Neuronal stem cell (in vitro differentiated cells): ENCODE measurements at regions not wholly inside any gene's neighbourhood (a gene's known extent, or its start where the extent isn't known, plus 50 kb on each side); places are given as distances from the start of the nearest gene placed in this dataset.

Experiments
- DNase-seq: peaks from one replicate; pipeline ENCODE4 v3.0.0-alpha.2; 2013; ENCODE audit warnings: low spot score
- H2AFZ ChIP-seq: one replicate; pipeline ENCODE4 v1.6.1; 2013; ENCODE audit warnings: mild to moderate bottlenecking, low read length, inconsistent platforms
- H2AK5ac ChIP-seq: 2 replicates; pipeline ENCODE4 v1.6.1; 2013; ENCODE audit warnings: low read depth, mild to moderate bottlenecking, inconsistent platforms, low read length, moderate library complexity, mixed read lengths
- H2BK120ac ChIP-seq: 2 replicates; pipeline ENCODE4 v1.6.1; 2013; ENCODE audit warnings: low read depth, mild to moderate bottlenecking, inconsistent platforms, low read length, moderate library complexity, mixed read lengths
- H2BK12ac ChIP-seq: one replicate; pipeline ENCODE4 v1.6.1; 2013; ENCODE audit warnings: low read length, inconsistent platforms
- H2BK15ac ChIP-seq: 2 replicates; pipeline ENCODE4 v1.6.1; 2013; ENCODE audit warnings: mild to moderate bottlenecking, low read length, inconsistent platforms, mixed read lengths
- H2BK5ac ChIP-seq: one replicate; pipeline ENCODE4 v1.6.1; 2013; ENCODE audit warnings: inconsistent platforms, mild to moderate bottlenecking, low read length, moderate library complexity
- H3K14ac ChIP-seq: one replicate; pipeline ENCODE4 v1.6.1; 2013; ENCODE audit warnings: low read length, inconsistent platforms
- H3K18ac ChIP-seq: 2 replicates; pipeline ENCODE4 v1.6.1; 2013; ENCODE audit warnings: low read length, inconsistent platforms
- H3K23ac ChIP-seq: 2 replicates; pipeline ENCODE4 v1.6.1; 2013; ENCODE audit warnings: low read depth, mild to moderate bottlenecking, mixed read lengths, low read length, inconsistent platforms; ENCODE audit not compliant: poor library complexity
- H3K27ac ChIP-seq: replicated peaks from 3 replicates; pipeline ENCODE4 v1.5.1; 2013; ENCODE audit warnings: low read length, inconsistent platforms
- H3K27me3 ChIP-seq, 3 experiments: 2 replicates each; pipeline ENCODE4 v1.6.1; 2013; ENCODE audit warnings: low read length in 3 of 3, mild to moderate bottlenecking in 2 of 3, inconsistent platforms in 1 of 3, low read depth in 1 of 3, mixed read lengths in 1 of 3, moderate library complexity in 1 of 3; ENCODE audit not compliant: control insufficient read depth in 3 of 3, insufficient read depth in 3 of 3
- H3K36me3 ChIP-seq, 2 donors: replicated peaks in 1 of 2; 2 replicates each; pipeline ENCODE4 v1.6.1; 2013; ENCODE audit warnings: low read length in 2 of 2; ENCODE audit not compliant: control insufficient read depth in 2 of 2, insufficient read depth in 2 of 2
- H3K4ac ChIP-seq: 2 replicates; pipeline ENCODE4 v1.6.1; 2013; ENCODE audit warnings: inconsistent platforms, mild to moderate bottlenecking, low read length, moderate library complexity
- H3K4me1 ChIP-seq, 2 donors: 1 replicate in 1 of 2; 2 replicates in 1 of 2; pipeline ENCODE4 v1.6.1; 2013; ENCODE audit warnings: low read length in 2 of 2, low read depth in 1 of 2; ENCODE audit not compliant: control insufficient read depth in 2 of 2, insufficient read depth in 1 of 2
- H3K4me2 ChIP-seq: one replicate; pipeline ENCODE4 v1.6.1; 2013; ENCODE audit warnings: mild to moderate bottlenecking, low read length, inconsistent platforms; ENCODE audit not compliant: insufficient read depth, poor library complexity, severe bottlenecking
- H3K4me3 ChIP-seq, 2 donors: 2 replicates each; pipeline ENCODE4 v1.5.1; 2013; ENCODE audit warnings: low read length in 2 of 2, mild to moderate bottlenecking in 2 of 2, inconsistent platforms in 1 of 2, moderate library complexity in 1 of 2
- H3K79me1 ChIP-seq: one replicate; pipeline ENCODE4 v1.6.1; 2013; ENCODE audit warnings: low read depth, mild to moderate bottlenecking, inconsistent platforms, low read length, moderate library complexity
- H3K9ac ChIP-seq: one replicate; pipeline ENCODE4 v1.6.1; 2013; ENCODE audit warnings: mild to moderate bottlenecking, low read depth, low read length, inconsistent platforms; ENCODE audit not compliant: poor library complexity
- H3K9me3 ChIP-seq, 2 donors: replicated peaks in 1 of 2; 2 replicates each; pipeline versions ENCODE3 to v1.6.1; 2013; ENCODE audit warnings: low read length in 2 of 2, mild to moderate bottlenecking in 2 of 2, inconsistent platforms in 1 of 2, low read depth in 1 of 2, mixed read lengths in 1 of 2, moderate library complexity in 1 of 2; ENCODE audit not compliant: control insufficient read depth in 2 of 2, insufficient read depth in 1 of 2
- H4K8ac ChIP-seq: one replicate; pipeline ENCODE4 v1.6.1; 2013; ENCODE audit warnings: low read depth, mild to moderate bottlenecking, inconsistent platforms, low read length, moderate library complexity
- H4K91ac ChIP-seq: one replicate; pipeline ENCODE4 v1.6.1; 2013; ENCODE audit warnings: low read length, low read depth, mild to moderate bottlenecking, inconsistent platforms; ENCODE audit not compliant: poor library complexity
- WGBS, 2 donors: extraction: QIAGEN DNeasy Blood & Tissue Kit; methylation state at CpG; one replicate each; pipeline ENCODE4 v1.1.7; 2013; ENCODE audit warnings: missing lambda C conversion rate in 2 of 2, mixed read lengths in 1 of 2; ENCODE audit not compliant: insufficient read length in 2 of 2, insufficient replicate concordance in 1 of 2; ENCODE audit errors: extremely low coverage in 2 of 2; 5-methylcytosine and 5-hydroxymethylcytosine counted together

DNA sequence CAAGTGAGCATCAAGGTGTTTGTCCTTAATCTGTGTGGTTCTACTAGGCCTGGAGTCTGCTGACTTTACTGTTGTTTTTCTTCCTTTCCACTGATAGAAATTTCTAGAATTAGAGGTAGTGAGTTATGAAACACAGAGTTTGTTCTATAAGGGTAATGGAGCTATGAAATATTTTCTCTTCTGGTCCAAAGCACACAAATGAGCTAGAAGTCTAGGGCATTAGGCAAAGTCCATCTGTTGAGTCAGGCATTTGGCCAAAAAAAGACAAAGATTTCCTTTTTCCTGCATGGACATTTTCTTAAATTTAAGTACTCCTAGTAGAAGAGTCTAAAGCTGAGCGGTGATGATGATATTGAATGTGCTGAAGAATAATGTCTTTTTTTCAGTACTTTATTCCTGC is 174.3 kb upstream of the STXBP5 start:
- Histone ChIP-seq H3K4ac (no peak overlapping the region), H3K9ac (no peak overlapping the region), H4K91ac (no peak overlapping the region), H2BK5ac (no peak overlapping the region), H2AFZ (no peak overlapping the region), H3K4me3 (no peak overlapping the region), H2BK120ac (no peak overlapping the region), H3K9me3 (no peaks in the 10 kb centered on the region), H3K27me3 (no peaks in the 10 kb centered on the region), H3K4me2 (no peak overlapping the region), H3K14ac (no peak overlapping the region), H3K4me1 (no peaks in the 10 kb centered on the region), H3K18ac (no peak overlapping the region), H4K8ac (no peak overlapping the region), H2BK15ac (no peak overlapping the region), H3K79me1 (no peaks in the 10 kb centered on the region), H3K23ac (no peak overlapping the region), H2AK5ac (no peak overlapping the region), H3K36me3 (no peaks in the 10 kb centered on the region), H3K27ac (no peak overlapping the region), H2BK12ac (no peak overlapping the region)
- no peak for DNase-seq
- WGBS, 2 donors: no CpG with 5 or more reads among the region's 1 CpG

DNA sequence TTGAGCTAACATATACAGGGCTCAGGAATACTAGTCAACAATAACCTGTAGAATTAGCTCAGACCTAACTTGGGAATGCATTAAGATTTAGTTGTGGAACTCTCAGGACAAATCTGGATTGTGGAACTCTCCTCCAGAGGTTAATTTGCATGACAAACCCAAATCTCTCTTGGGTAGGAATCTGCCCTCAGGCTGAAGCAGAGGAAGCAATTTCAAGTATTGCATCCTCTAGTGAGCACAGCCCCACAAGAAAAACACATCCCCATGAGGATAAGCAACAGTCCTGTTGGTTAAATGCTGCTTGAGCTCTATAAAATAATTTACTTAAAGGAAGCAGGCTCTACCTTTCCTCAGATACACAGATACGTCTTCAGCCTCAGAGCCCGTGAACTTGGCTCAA is 170.9 kb upstream of the STXBP5 start:
- no peak for DNase-seq
- WGBS, 2 donors: no CpG with 5 or more reads among the region's 2 CpGs

DNA sequence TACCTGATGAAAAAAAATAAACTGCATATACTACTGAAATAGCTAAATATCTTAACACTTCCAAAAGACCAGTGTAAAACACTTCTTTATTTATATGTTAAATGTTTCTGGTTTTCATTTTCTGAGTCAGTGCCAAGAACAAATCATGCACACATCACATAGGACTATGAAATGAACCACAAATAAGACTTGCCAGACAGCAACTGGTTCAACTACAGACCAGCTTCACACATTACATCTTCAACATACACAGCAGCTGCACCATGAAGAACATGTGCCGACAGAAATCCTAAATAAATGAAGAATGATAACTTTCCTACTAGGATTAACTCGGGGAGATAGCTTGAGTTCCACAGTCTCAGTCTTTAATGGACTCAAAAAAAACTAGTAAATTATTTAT is 168.3 kb upstream of the STXBP5 start:
- Histone ChIP-seq H3K23ac (no peak overlapping the region), H3K4me3 (no peak overlapping the region), H2BK5ac (no peak overlapping the region), H3K79me1 (no peaks in the 10 kb centered on the region), H3K9me3 (no peaks in the 10 kb centered on the region), H2AK5ac (no peak overlapping the region), H3K14ac (no peak overlapping the region), H3K18ac (no peak overlapping the region), H3K27ac (no peak overlapping the region), H2BK15ac (no peak overlapping the region), H2BK120ac (no peak overlapping the region), H4K91ac (no peak overlapping the region), H3K36me3 (no peaks in the 10 kb centered on the region), H4K8ac (no peak overlapping the region), H2AFZ (no peak overlapping the region), H2BK12ac (no peak overlapping the region), H3K4me2 (no peak overlapping the region), H3K4me1 (no peaks in the 10 kb centered on the region), H3K27me3 (no peaks in the 10 kb centered on the region), H3K9ac (no peak overlapping the region), H3K4ac (no peak overlapping the region)
- no CpG with 5 or more reads among the region's 2 CpGs for WGBS, 2 donors
- DNase-seq: no peak

More for the DNA sequence above, 170.9 kb upstream of the STXBP5 start:
- no peak overlapping the region for H3K18ac ChIP-seq
- H2BK12ac ChIP-seq: no peak overlapping the region
- H2AK5ac ChIP-seq: no peak overlapping the region
- no peak overlapping the region for H2BK15ac ChIP-seq
- no peak overlapping the region for H3K9ac ChIP-seq
- no peak overlapping the region for H4K8ac ChIP-seq
- H2BK5ac ChIP-seq: no peak overlapping the region
- H3K4me1 ChIP-seq: no peaks in the 10 kb centered on the region
- no peak overlapping the region for H3K4me3 ChIP-seq
- H3K4ac ChIP-seq: no peak overlapping the region
- H3K4me2 ChIP-seq: no peak overlapping the region
- no peak overlapping the region for H2AFZ ChIP-seq
- no peaks in the 10 kb centered on the region for H3K79me1 ChIP-seq
- H2BK120ac ChIP-seq: no peak overlapping the region
- no peaks in the 10 kb centered on the region for H3K9me3 ChIP-seq
- no peak overlapping the region for H4K91ac ChIP-seq
- no peak overlapping the region for H3K23ac ChIP-seq
- no peak overlapping the region for H3K27ac ChIP-seq
- H3K27me3 ChIP-seq: no peaks in the 10 kb centered on the region
- H3K14ac ChIP-seq: no peak overlapping the region
- no peaks in the 10 kb centered on the region for H3K36me3 ChIP-seq

DNA sequence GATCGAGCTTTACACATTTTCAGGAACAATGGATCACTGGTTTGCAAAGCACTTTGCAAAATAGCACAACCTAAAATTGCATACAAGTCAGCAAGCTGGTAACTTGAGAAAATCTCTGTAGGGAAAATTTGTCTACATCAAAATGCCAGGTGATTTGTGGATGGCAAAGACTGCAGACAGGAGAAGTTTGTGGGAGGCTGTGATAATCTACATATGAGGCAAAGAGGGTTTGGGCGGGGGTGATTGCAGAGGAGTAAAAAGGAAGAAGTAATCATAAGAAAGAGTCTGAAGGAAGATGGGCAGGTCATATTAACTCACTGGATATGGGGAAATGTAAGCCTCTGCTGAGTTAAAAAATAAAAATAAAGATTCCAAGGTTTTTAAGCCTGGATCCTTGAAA is 166.3 kb upstream of the STXBP5 start:
- H3K4me2 ChIP-seq: no peak overlapping the region
- H3K4ac ChIP-seq: no peak overlapping the region
- no peak overlapping the region for H4K91ac ChIP-seq
- H3K79me1 ChIP-seq: no peaks in the 10 kb centered on the region
- H2AK5ac ChIP-seq: no peak overlapping the region
- H2BK15ac ChIP-seq: no peak overlapping the region
- H3K27ac ChIP-seq: no peak overlapping the region
- no peak overlapping the region for H3K4me3 ChIP-seq
- no peak overlapping the region for H2BK5ac ChIP-seq
- H2BK120ac ChIP-seq: no peak overlapping the region
- H3K4me1 ChIP-seq: no peaks in the 10 kb centered on the region
- H3K36me3 ChIP-seq: no peaks in the 10 kb centered on the region
- H2BK12ac ChIP-seq: no peak overlapping the region
- H3K23ac ChIP-seq: no peak overlapping the region
- no peak overlapping the region for H4K8ac ChIP-seq
- no peak overlapping the region for H3K18ac ChIP-seq
- H3K9me3 ChIP-seq: peaks cover 0 to 8% of the 10 kb centered on the region in 2 donors
- no peak overlapping the region for H2AFZ ChIP-seq
- WGBS, 2 donors: no CpG with 5 or more reads among the region's 2 CpGs
- no peak overlapping the region for H3K14ac ChIP-seq
- H3K9ac ChIP-seq: no peak overlapping the region
- DNase-seq: no peak
- no peaks in the 10 kb centered on the region for H3K27me3 ChIP-seq
